ENCODE measurements at regions not wholly inside any gene's neighbourhood (a gene's known extent, or its start where the extent isn't known, plus 50 kb on each side); places are given as distances from the start of the nearest gene placed in this dataset.

DNA sequence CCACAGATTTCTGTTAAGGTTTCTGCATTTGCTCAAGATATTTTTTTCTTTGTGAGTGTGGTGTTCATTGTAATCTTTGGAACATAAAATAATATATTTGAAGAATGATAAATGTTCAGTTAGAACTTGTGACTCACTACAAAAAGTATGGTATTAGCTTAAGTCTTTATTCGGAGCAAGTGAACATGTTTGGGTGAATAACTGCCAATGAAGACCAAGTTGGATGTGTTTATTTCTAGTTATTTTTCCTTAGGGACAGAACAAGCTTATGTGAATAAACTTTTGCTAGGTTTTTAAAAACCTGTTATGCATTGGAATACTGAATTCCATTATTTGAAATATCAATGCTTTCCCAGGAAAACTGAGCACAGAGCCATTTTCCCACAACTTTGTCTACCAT lies 418.6 kb downstream of the SLCO4C1 start:
- POLR2A ChIA-PET: no interaction called here
- CTCF ChIA-PET: interaction anchor here (0.7 kb wide), 1 partner anchor 557 kb away, joined by 4 read pairs; no protein-coding TSS in a partner anchor
- no peak for DNase-seq (ENCODE audit: extremely low spot score)
- TF ChIP-seq FOXK2 (IDR thresholded peaks at IDR 0.05) (no peak), FOXA1 (IDR thresholded peaks at IDR 0.05) (no peak), BHLHE40 (IDR thresholded peaks at IDR 0.05; ENCODE audit: borderline replicate concordance) (no peak), SUZ12 (IDR thresholded peaks at IDR 0.05) (no peak), NFRKB (IDR thresholded peaks at IDR 0.05) (no peak), HDGF (IDR thresholded peaks at IDR 0.05; ENCODE audit: borderline replicate concordance) (no peak), ARNT (IDR thresholded peaks at IDR 0.05) (no peak), CTBP1 (IDR thresholded peaks at IDR 0.05; ENCODE audit: borderline replicate concordance) (no peak), ELF4 (IDR thresholded peaks at IDR 0.05) (no peak), TARDBP (IDR thresholded peaks at IDR 0.05) (no peak), ZNF384 (IDR thresholded peaks at IDR 0.05) (no peak), FOXM1 (IDR thresholded peaks at IDR 0.05; ENCODE audit: borderline replicate concordance) (no peak), SP1 (IDR thresholded peaks at IDR 0.05) (no peak), L3MBTL2 (conservative IDR thresholded peaks at IDR 0.05) (no peak), LEF1 (IDR thresholded peaks at IDR 0.05; ENCODE audit: borderline replicate concordance) (no peak)
- TF ChIP-seq, protein P1, sequence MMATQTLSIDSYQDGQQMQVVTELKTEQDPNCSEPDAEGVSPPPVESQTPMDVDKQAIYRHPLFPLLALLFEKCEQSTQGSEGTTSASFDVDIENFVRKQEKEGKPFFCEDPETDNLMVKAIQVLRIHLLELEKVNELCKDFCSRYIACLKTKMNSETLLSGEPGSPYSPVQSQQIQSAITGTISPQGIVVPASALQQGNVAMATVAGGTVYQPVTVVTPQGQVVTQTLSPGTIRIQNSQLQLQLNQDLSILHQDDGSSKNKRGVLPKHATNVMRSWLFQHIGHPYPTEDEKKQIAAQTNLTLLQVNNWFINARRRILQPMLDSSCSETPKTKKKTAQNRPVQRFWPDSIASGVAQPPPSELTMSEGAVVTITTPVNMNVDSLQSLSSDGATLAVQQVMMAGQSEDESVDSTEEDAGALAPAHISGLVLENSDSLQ (IDR thresholded peaks at IDR 0.05): no peak

- TF ChIP-seq L3MBTL2 (conservative IDR thresholded peaks at IDR 0.05): no peak
- TF ChIP-seq FOXA1 (IDR thresholded peaks at IDR 0.05): no peak
- TF ChIP-seq LEF1 (IDR thresholded peaks at IDR 0.05; ENCODE audit: borderline replicate concordance): no peak
- TF ChIP-seq FOXM1 (IDR thresholded peaks at IDR 0.05; ENCODE audit: borderline replicate concordance): no peak
- TF ChIP-seq ZNF384 (IDR thresholded peaks at IDR 0.05): no peak
- TF ChIP-seq TARDBP (IDR thresholded peaks at IDR 0.05): no peak
- no peak for TF ChIP-seq FOXK2 (IDR thresholded peaks at IDR 0.05)
- no peak for TF ChIP-seq ARNT (IDR thresholded peaks at IDR 0.05)
- ChIA-PET POLR2A (no interaction called here), CTCF (no interaction called here)
- DNase-seq (ENCODE audit: extremely low spot score): no peak
Measured at GRCh38 chr5:101866473-101866872, 429.6 kb downstream of the SLCO4C1 start.

DNA sequence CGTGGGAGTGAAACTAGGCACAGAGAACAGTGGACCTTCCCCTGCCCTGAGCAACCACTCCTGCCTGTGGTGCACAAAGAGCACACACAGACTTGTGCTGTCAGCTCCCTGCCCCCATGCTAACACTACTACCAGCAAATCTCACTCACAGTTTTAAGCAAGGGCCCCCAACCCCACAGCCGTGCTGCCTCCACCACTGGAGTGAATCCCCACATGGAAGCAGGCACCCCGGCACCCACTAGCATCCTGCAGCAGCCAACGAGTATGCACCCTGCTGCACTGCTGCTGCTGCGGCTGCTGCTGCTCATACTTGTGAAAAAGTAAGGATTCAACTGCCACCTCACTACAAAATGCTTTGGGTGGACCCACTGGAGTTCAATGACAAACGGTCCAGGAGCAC lies 435.5 kb downstream of the SLCO4C1 start:
- TF ChIP-seq ARNT (IDR thresholded peaks at IDR 0.05) (no peak), FOXK2 (IDR thresholded peaks at IDR 0.05) (no peak), SUZ12 (IDR thresholded peaks at IDR 0.05) (no peak), LEF1 (IDR thresholded peaks at IDR 0.05; ENCODE audit: borderline replicate concordance) (no peak), FOXM1 (IDR thresholded peaks at IDR 0.05; ENCODE audit: borderline replicate concordance) (no peak), BHLHE40 (IDR thresholded peaks at IDR 0.05; ENCODE audit: borderline replicate concordance) (no peak), TARDBP (IDR thresholded peaks at IDR 0.05) (no peak), L3MBTL2 (conservative IDR thresholded peaks at IDR 0.05) (no peak), SP1 (IDR thresholded peaks at IDR 0.05) (no peak), CTBP1 (IDR thresholded peaks at IDR 0.05; ENCODE audit: borderline replicate concordance) (no peak)
- no peak for DNase-seq (ENCODE audit: extremely low spot score)
- ChIA-PET POLR2A (no interaction called here), CTCF (no interaction called here)

DNA sequence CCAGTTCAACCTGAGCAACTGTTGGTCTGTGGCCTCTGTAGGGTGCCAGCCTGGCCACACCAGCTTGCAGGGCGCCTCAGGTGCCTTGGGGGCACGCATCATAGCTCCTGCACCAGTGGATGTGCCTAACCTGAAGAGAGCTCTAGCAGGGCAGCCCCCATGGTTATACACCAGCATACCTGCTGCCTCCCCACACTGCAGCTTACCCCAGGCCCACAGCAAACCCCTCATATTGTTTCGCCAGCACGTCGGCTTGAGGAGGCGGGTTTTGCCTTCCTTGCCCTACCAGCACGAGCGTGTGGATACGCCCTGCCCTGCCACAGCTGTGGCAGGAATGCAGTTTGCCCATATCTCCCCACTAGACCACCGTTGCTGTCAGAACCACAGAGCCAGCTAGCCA lies 435.9 kb downstream of the SLCO4C1 start:
- DNase-seq (ENCODE audit: extremely low spot score): no peak
- TF ChIP-seq LEF1 (IDR thresholded peaks at IDR 0.05; ENCODE audit: borderline replicate concordance) (no peak), FOXA1 (IDR thresholded peaks at IDR 0.05) (no peak), ZNF384 (IDR thresholded peaks at IDR 0.05) (no peak), ELF4 (IDR thresholded peaks at IDR 0.05) (no peak), HDGF (IDR thresholded peaks at IDR 0.05; ENCODE audit: borderline replicate concordance) (no peak), BHLHE40 (IDR thresholded peaks at IDR 0.05; ENCODE audit: borderline replicate concordance) (no peak), ARNT (IDR thresholded peaks at IDR 0.05) (no peak), SUZ12 (IDR thresholded peaks at IDR 0.05) (no peak), FOXM1 (IDR thresholded peaks at IDR 0.05; ENCODE audit: borderline replicate concordance) (no peak), L3MBTL2 (conservative IDR thresholded peaks at IDR 0.05) (no peak), FOXK2 (IDR thresholded peaks at IDR 0.05) (no peak), CTBP1 (IDR thresholded peaks at IDR 0.05; ENCODE audit: borderline replicate concordance) (no peak), NFRKB (IDR thresholded peaks at IDR 0.05) (no peak), SP1 (IDR thresholded peaks at IDR 0.05) (no peak)
- TF ChIP-seq, protein P1 (IDR thresholded peaks at IDR 0.05): no peak
- POLR2A ChIA-PET: no interaction called here
- CTCF ChIA-PET: no interaction called here

GRCh38 chr5:101846496-101846895 lies 449.6 kb downstream of the SLCO4C1 start:
- CTCF ChIA-PET: no interaction called here

GRCh38 chr5:101843055-101843454 lies 453.0 kb downstream of the SLCO4C1 start:
- TF ChIP-seq CTBP1 (IDR thresholded peaks at IDR 0.05; ENCODE audit: borderline replicate concordance) (no peak), ZNF384 (IDR thresholded peaks at IDR 0.05) (no peak), ELF4 (IDR thresholded peaks at IDR 0.05) (no peak)
- POLR2A ChIA-PET: no interaction called here
- CTCF ChIA-PET: no interaction called here
- DNase-seq (ENCODE audit: extremely low spot score): no peak

More at GRCh38 chr5:101846496-101846895, 449.6 kb downstream of the SLCO4C1 start:
- POLR2A ChIA-PET: no interaction called here
- no peak for TF ChIP-seq CTBP1 (IDR thresholded peaks at IDR 0.05; ENCODE audit: borderline replicate concordance)
- no peak for TF ChIP-seq NFRKB (IDR thresholded peaks at IDR 0.05)
- no peak for TF ChIP-seq LEF1 (IDR thresholded peaks at IDR 0.05; ENCODE audit: borderline replicate concordance)
- TF ChIP-seq ZNF384 (IDR thresholded peaks at IDR 0.05): no peak
- no peak for TF ChIP-seq TARDBP (IDR thresholded peaks at IDR 0.05)
- DNase-seq (ENCODE audit: extremely low spot score): no peak

- DNase-seq (ENCODE audit: extremely low spot score): no peak
- ChIA-PET CTCF (interaction anchor here (0.6 kb wide), 1 partner anchor 25 kb away, joined by 3 read pairs; no protein-coding TSS in a partner anchor), POLR2A (no interaction called here)
Measured at GRCh38 chr5:101838435-101838834, 457.6 kb downstream of the SLCO4C1 start.

More at GRCh38 chr5:101838435-101838834, 457.6 kb downstream of the SLCO4C1 start:
- no peak for TF ChIP-seq L3MBTL2 (conservative IDR thresholded peaks at IDR 0.05)
- no peak for TF ChIP-seq FOXK2 (IDR thresholded peaks at IDR 0.05)
- no peak for TF ChIP-seq CTBP1 (IDR thresholded peaks at IDR 0.05; ENCODE audit: borderline replicate concordance)
- no peak for TF ChIP-seq SP1 (IDR thresholded peaks at IDR 0.05)
- TF ChIP-seq ELF4 (IDR thresholded peaks at IDR 0.05): no peak
- no peak for TF ChIP-seq TARDBP (IDR thresholded peaks at IDR 0.05)

Data from HEK293T (cell line).